Upper lobe of left lung (tissue), 6 donors: ENCODE measurements at regions not wholly inside any gene's neighbourhood (a gene's known extent, or its start where the extent isn't known, plus 50 kb on each side); places are given as distances from the start of the nearest gene placed in this dataset.

Experiments used
- ATAC-seq, 2 donors: fragments of 200-7000 bp; cut with Tn5 transposase; one replicate each; pipeline ENCODE4 v1.9.1; 2022; ENCODE audit warnings: mild to moderate bottlenecking in 2 of 2, moderate library complexity in 2 of 2; ENCODE audit not compliant: low FRiP score in 2 of 2
- DNase-seq, 2 donors: peaks; one replicate each; pipeline ENCODE4 v3.0.0-alpha.2; 2019 to 2020
- H3K27ac ChIP-seq, 4 donors: fragments of 200-600 bp; sonication (generic); one replicate each; pipeline ENCODE4 v1.5.1; 2016 to 2019
- H3K27me3 ChIP-seq, 4 donors: fragments of 200-600 bp; sonication (generic); one replicate each; pipeline ENCODE4 v1.5.1; 2017 to 2019
- H3K36me3 ChIP-seq, 4 donors: fragments of 200-600 bp; sonication (generic); one replicate each; pipeline ENCODE4 v1.5.1; 2016 to 2019
- H3K4me1 ChIP-seq, 4 donors: fragments of 200-600 bp; sonication (generic); one replicate each; pipeline ENCODE4 v1.5.1; 2018 to 2019
- H3K4me3 ChIP-seq, 4 donors: fragments of 200-600 bp; sonication (generic); one replicate each; pipeline ENCODE4 v1.5.1; 2017 to 2019; ENCODE audit warnings: mild to moderate bottlenecking in 2 of 4, moderate library complexity in 1 of 4
- H3K9me3 ChIP-seq, 4 donors: fragments of 200-600 bp; sonication (generic); one replicate each; pipeline ENCODE4 v1.5.1; 2018 to 2019
- CTCF ChIP-seq, 6 experiments: fragments of 450-650 bp in 4 of 6; fragments of 200-600 bp in 2 of 6; sonication (generic) in 2 of 6; IDR thresholded peaks; one replicate each; pipeline ENCODE4 v1.5.1; 2016 to 2019; ENCODE audit warnings: antibody characterized with exemption in 6 of 6
- EP300 ChIP-seq, 4 donors: sonication (generic); formaldehyde crosslinking; IDR thresholded peaks; one replicate each; pipeline ENCODE4 v1.5.1; 2017; ENCODE audit warnings: antibody characterized with exemption in 4 of 4, control low read depth in 2 of 4
- POLR2A ChIP-seq, 4 donors: fragments of 450-650 bp; IDR thresholded peaks; one replicate each; pipeline ENCODE4 v1.5.1; 2016 to 2017; ENCODE audit warnings: antibody characterized with exemption in 4 of 4, mild to moderate bottlenecking in 2 of 4
- POLR2AphosphoS5 ChIP-seq, 2 donors: sonication (generic); formaldehyde crosslinking; IDR thresholded peaks; one replicate each; pipeline ENCODE4 v1.5.1; 2017; ENCODE audit warnings: antibody characterized with exemption in 2 of 2
- WGBS, 2 donors: methylation state at CpG; one replicate each; pipeline ENCODE4 v1.1.5; 2017 to 2018; 5-methylcytosine and 5-hydroxymethylcytosine counted together
- donor health status: DM: no; HTN: no; CAD: no; lungs with moderate emphysema.
- donor health status: DM: no; HTN: yes; CAD: no; lungs with severe emphysema.

- DNase-seq, result no peak
Measured at GRCh38 chr21:31397030-31397429, 53.0 kb upstream of the TIAM1 start.

DNA sequence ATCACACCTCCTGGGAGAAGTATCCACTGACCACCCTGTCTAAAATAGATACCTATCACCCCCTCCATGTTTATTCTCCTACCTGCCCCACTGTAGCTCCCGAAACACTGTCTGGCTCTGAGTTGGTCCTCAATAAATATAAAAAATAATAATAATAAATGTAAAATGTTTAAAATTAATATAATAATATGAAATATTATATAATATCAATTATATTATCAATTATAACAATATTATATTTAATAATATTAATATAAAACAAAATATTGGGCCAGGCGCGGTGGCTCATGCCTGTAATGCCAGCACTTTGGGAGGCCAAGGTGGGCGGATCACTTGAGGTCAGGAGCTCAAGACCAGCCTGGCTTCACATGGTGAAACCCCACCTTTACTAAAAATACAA lies 52.3 kb upstream of the TIAM1 start:
- no peak for TF ChIP-seq CTCF (IDR thresholded peaks at IDR 0.05)
- no peak for TF ChIP-seq EP300 (IDR thresholded peaks at IDR 0.05)
- no peak for TF ChIP-seq POLR2A (IDR thresholded peaks at IDR 0.05)
- no peak for TF ChIP-seq POLR2AphosphoS5 (IDR thresholded peaks at IDR 0.05)
- Histone ChIP-seq H3K27ac (no peak overlapping the region), H3K27me3 (no peaks in the 10 kb centered on the region), H3K36me3 (no peaks in the 10 kb centered on the region), H3K4me1 (no peaks in the 10 kb centered on the region), H3K4me3 (no peak overlapping the region), H3K9me3 (no peaks in the 10 kb centered on the region)
- DNase-seq (no peak), ATAC-seq (no peak)
- WGBS, 2 donors, result 97% methylated on average over 4 of the region's 4 CpGs

More at GRCh38 chr21:31397030-31397429, 53.0 kb upstream of the TIAM1 start:
- H3K27ac ChIP-seq, result no peak overlapping the region
- ATAC-seq, result no peak
- no peak overlapping the region for H3K4me3 ChIP-seq
- H3K36me3 ChIP-seq, result no peaks in the 10 kb centered on the region
- TF ChIP-seq POLR2A (IDR thresholded peaks at IDR 0.05) (no peak), POLR2AphosphoS5 (IDR thresholded peaks at IDR 0.05) (no peak), EP300 (IDR thresholded peaks at IDR 0.05) (no peak), CTCF (IDR thresholded peaks at IDR 0.05) (no peak)
- 80% methylated on average over 5 of the region's 5 CpGs for WGBS, 2 donors
- H3K4me1 ChIP-seq, result no peaks in the 10 kb centered on the region
- no peaks in the 10 kb centered on the region for H3K27me3 ChIP-seq
- no peaks in the 10 kb centered on the region for H3K9me3 ChIP-seq

- H3K4me1 ChIP-seq, result no peaks in the 10 kb centered on the region
- no peaks in the 10 kb centered on the region for H3K9me3 ChIP-seq
- WGBS, 2 donors, result 85 to 89% methylated on average over 2 of the region's 2 CpGs
Measured at GRCh38 chr21:31395791-31396190, 51.7 kb upstream of the TIAM1 start.

GRCh38 chr21:31395268-31395667 lies 51.2 kb upstream of the TIAM1 start:
- H3K27me3 ChIP-seq, result no peaks in the 10 kb centered on the region
- H3K9me3 ChIP-seq, result no peaks in the 10 kb centered on the region
- no peaks in the 10 kb centered on the region for H3K4me1 ChIP-seq
- H3K27ac ChIP-seq, result no peak overlapping the region
- no peak overlapping the region for H3K4me3 ChIP-seq
- DNase-seq (no peak), ATAC-seq (no peak)
- 91 to 96% methylated on average over 5 to 9 of the region's 9 CpGs for WGBS, 2 donors
- no peaks in the 10 kb centered on the region for H3K36me3 ChIP-seq
- no peak for TF ChIP-seq POLR2AphosphoS5 (IDR thresholded peaks at IDR 0.05)
- TF ChIP-seq POLR2A (IDR thresholded peaks at IDR 0.05), result no peak
- no peak for TF ChIP-seq EP300 (IDR thresholded peaks at IDR 0.05)
- TF ChIP-seq CTCF (IDR thresholded peaks at IDR 0.05), result no peak

More at GRCh38 chr21:31395791-31396190, 51.7 kb upstream of the TIAM1 start:
- Histone ChIP-seq H3K4me3 (no peak overlapping the region), H3K36me3 (no peaks in the 10 kb centered on the region), H3K27me3 (no peaks in the 10 kb centered on the region), H3K27ac (no peak overlapping the region)
- ATAC-seq (no peak), DNase-seq (no peak)
- no peak for TF ChIP-seq POLR2A (IDR thresholded peaks at IDR 0.05)
- no peak for TF ChIP-seq EP300 (IDR thresholded peaks at IDR 0.05)
- TF ChIP-seq POLR2AphosphoS5 (IDR thresholded peaks at IDR 0.05), result no peak
- no peak for TF ChIP-seq CTCF (IDR thresholded peaks at IDR 0.05)

DNA sequence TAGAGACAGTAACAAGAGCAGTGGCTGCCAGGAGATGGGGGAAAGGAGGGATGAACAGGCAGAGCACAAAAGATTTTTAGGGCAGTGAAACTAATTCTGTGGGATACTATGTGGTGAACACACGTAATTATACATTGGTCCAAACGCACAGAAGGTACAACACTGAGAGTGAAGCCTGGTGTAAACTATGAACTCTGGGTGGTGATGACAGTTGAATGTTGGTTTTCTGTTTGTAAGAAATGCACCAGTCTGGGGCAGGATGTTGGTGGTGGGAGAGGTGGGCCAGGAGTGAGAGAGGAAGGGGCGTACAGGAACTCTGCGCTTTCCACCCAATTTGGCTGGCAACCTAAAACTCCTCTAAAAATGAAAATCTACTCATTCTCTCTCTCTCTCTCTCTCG lies 50.2 kb upstream of the TIAM1 start:
- no peaks in the 10 kb centered on the region for H3K9me3 ChIP-seq
- 73 to 87% methylated on average over 5 of the region's 5 CpGs for WGBS, 2 donors
- no peaks in the 10 kb centered on the region for H3K4me1 ChIP-seq
- DNase-seq (no peak), ATAC-seq (no peak)
- no peaks in the 10 kb centered on the region for H3K27me3 ChIP-seq
- no peak overlapping the region for H3K27ac ChIP-seq
- TF ChIP-seq POLR2AphosphoS5 (IDR thresholded peaks at IDR 0.05), result no peak
- no peak for TF ChIP-seq CTCF (IDR thresholded peaks at IDR 0.05)
- TF ChIP-seq EP300 (IDR thresholded peaks at IDR 0.05), result no peak
- no peak for TF ChIP-seq POLR2A (IDR thresholded peaks at IDR 0.05)
- no peak overlapping the region for H3K4me3 ChIP-seq
- no peaks in the 10 kb centered on the region for H3K36me3 ChIP-seq
